ENCODE measurements at regions not wholly inside any gene's neighbourhood (a gene's known extent, or its start where the extent isn't known, plus 50 kb on each side); places are given as distances from the start of the nearest gene placed in this dataset.

GRCh38 chr20:4300401-4300800 is 51.3 kb upstream of the ADRA1D start:
- DNase-seq (ENCODE audit: low read depth), result no peak

- peak; percentile 62 for DNase-seq (ENCODE audit: low read depth)
These were observed 50.7 kb upstream of the ADRA1D start for GRCh38 chr20:4299773-4300172.

GRCh38 chr20:4299216-4299615 is 50.1 kb upstream of the ADRA1D start:
- no peak for DNase-seq (ENCODE audit: low read depth)
